Activated CD8-positive, alpha-beta memory T cell treated with anti-CD3 and anti-CD28 coated beads for 36 hours (primary cell): ENCODE measurements at regions not wholly inside any gene's neighbourhood (a gene's known extent, or its start where the extent isn't known, plus 50 kb on each side); places are given as distances from the start of the nearest gene placed in this dataset.

Experiments used
- CTCF ChIA-PET: fragments of 350-600 bp; sonication (Branson Sonifier 250); formaldehyde crosslinking; loops from one replicate; lab custom pipeline; 2021; ENCODE audit warnings: antibody characterized with exemption; lab: Charles Lee
- POLR2A ChIA-PET: fragments of 350-600 bp; sonication (Branson Sonifier 250); formaldehyde crosslinking; loops from one replicate; lab custom pipeline; 2021; ENCODE audit warnings: antibody characterized with exemption; lab: Charles Lee

- ChIA-PET CTCF (no interaction called here), POLR2A (no interaction called here)
Measured at GRCh38 chr2:225165052-225165451, 122.8 kb upstream of the DOCK10 start.

GRCh38 chr2:225164401-225165050, 122.3 kb upstream of the DOCK10 start:
- ChIA-PET POLR2A (no interaction called here), CTCF (no interaction called here)

GRCh38 chr2:225158360-225158759, 116.1 kb upstream of the DOCK10 start:
- ChIA-PET POLR2A (interaction anchor here (0.7 kb wide), 1 partner anchor 264 kb away, joined by 5 read pairs; no protein-coding TSS in a partner anchor), CTCF (no interaction called here)

GRCh38 chr2:225156853-225157451, 114.7 kb upstream of the DOCK10 start:
- ChIA-PET CTCF (no interaction called here), POLR2A (no interaction called here)

- ChIA-PET CTCF (no interaction called here), POLR2A (no interaction called here)
Measured at GRCh38 chr2:225140723-225141122, 98.5 kb upstream of the DOCK10 start.

GRCh38 chr2:225137971-225138370, 95.7 kb upstream of the DOCK10 start:
- ChIA-PET CTCF (no interaction called here), POLR2A (no interaction called here)

- ChIA-PET POLR2A (no interaction called here), CTCF (no interaction called here)
Measured at GRCh38 chr2:225136552-225136951, 94.3 kb upstream of the DOCK10 start.

GRCh38 chr2:225131898-225132297, 89.6 kb upstream of the DOCK10 start:
- CTCF ChIA-PET: no interaction called here
- POLR2A ChIA-PET: no interaction called here

- ChIA-PET POLR2A (no interaction called here), CTCF (no interaction called here)
Measured at GRCh38 chr2:225130093-225130492, 87.8 kb upstream of the DOCK10 start.

- POLR2A ChIA-PET: no interaction called here
- CTCF ChIA-PET: no interaction called here
Measured at GRCh38 chr2:225124311-225125017, 82.2 kb upstream of the DOCK10 start.

- POLR2A ChIA-PET: interaction anchor here (0.7 kb wide), 1 partner anchor 91 kb away, joined by 4 read pairs; no protein-coding TSS in a partner anchor
- CTCF ChIA-PET: interaction anchor here (0.8 to 1.2 kb wide), 3 partner anchors 9 to 538 kb away, joined by 3 read pairs; no protein-coding TSS in a partner anchor
Measured at GRCh38 chr2:225122583-225123486, 80.6 kb upstream of the DOCK10 start.

GRCh38 chr2:225122007-225122406, 79.7 kb upstream of the DOCK10 start:
- CTCF ChIA-PET: interaction anchor here (0.8 to 1.2 kb wide), 3 partner anchors 8 to 539 kb away, joined by 3 read pairs; no protein-coding TSS in a partner anchor
- POLR2A ChIA-PET: no interaction called here

GRCh38 chr2:225120186-225120585, 77.9 kb upstream of the DOCK10 start:
- ChIA-PET POLR2A (no interaction called here), CTCF (no interaction called here)

- POLR2A ChIA-PET: no interaction called here
- CTCF ChIA-PET: no interaction called here
Measured at GRCh38 chr2:225117051-225117716, 74.9 kb upstream of the DOCK10 start.

GRCh38 chr2:225114786-225115323, 72.6 kb upstream of the DOCK10 start:
- POLR2A ChIA-PET: no interaction called here
- CTCF ChIA-PET: no interaction called here

- CTCF ChIA-PET: interaction anchor here (0.9 kb wide), 1 partner anchor 8 kb away, joined by 3 read pairs; no protein-coding TSS in a partner anchor
Measured at GRCh38 chr2:225113371-225114015, 71.2 kb upstream of the DOCK10 start.

GRCh38 chr2:225112362-225113126, 70.3 kb upstream of the DOCK10 start:
- CTCF ChIA-PET: no interaction called here
- POLR2A ChIA-PET: no interaction called here

More at GRCh38 chr2:225113371-225114015, 71.2 kb upstream of the DOCK10 start:
- POLR2A ChIA-PET: no interaction called here
